ENCODE measurements at regions not wholly inside any gene's neighbourhood (a gene's known extent, or its start where the extent isn't known, plus 50 kb on each side); places are given as distances from the start of the nearest gene placed in this dataset.

DNA sequence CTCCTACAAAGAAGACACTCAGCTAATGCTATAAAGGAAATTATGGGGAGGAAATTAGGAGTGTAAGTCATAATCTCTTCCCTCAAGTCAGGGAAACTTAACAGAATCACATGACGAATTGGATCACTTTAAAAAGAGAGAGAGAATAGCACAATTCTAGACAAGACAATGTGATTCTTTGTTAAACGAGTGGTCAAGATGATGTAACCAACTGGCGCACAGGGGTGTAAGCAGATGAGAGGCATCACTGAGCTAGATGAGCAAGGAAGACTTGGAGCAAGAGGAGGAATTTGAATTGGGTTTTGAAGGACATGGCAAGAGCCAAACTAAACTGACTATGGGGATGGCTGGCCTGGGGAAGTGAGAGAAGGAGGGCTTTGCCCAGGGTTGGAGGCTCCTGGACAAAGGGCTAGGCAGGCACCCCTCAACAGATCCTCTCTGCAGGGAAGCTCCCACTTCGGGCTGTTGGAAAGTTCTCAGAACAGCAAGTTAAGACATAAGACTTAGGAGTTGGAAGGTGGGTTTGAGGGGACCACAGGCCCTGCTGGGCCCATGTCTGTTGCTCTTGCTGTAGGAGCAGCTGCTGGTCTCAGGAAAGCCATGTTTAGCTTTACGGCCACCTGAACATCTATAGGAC, 123.9 kb upstream of the GRIK3 start:
- TF ChIP-seq POLR2A (IDR thresholded peaks at IDR 0.05; ENCODE audit: low read length), result no peak
- TF ChIP-seq GATA1 (IDR thresholded peaks at IDR 0.05; ENCODE audit: low read depth, low read length), result no peak

DNA sequence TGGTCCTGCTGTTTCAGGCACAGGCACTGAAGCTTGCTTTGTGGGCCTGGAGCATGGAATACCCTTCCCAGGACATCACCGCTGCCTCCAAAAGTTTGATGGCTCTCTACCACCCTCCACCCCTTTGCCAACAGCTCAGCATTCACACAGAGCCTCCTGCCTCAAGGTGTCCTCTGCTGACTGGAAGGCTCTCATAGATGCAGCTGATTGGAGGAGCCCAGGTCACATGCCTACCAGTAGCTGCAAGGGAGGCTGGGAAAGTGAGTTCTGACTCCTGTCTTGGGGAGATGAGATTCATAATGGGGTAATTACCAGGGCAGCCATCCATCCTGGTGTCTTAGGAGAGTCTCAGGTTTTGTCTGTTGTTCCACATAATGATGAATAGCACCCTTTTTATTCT, 124.8 kb upstream of the GRIK3 start:
- TF ChIP-seq POLR2A (IDR thresholded peaks at IDR 0.05; ENCODE audit: low read length), result no peak
- DNase-seq, result peak in 1 of 2 experiments; percentile 4

More for the DNA sequence above, 123.9 kb upstream of the GRIK3 start:
- no peak for DNase-seq

DNA sequence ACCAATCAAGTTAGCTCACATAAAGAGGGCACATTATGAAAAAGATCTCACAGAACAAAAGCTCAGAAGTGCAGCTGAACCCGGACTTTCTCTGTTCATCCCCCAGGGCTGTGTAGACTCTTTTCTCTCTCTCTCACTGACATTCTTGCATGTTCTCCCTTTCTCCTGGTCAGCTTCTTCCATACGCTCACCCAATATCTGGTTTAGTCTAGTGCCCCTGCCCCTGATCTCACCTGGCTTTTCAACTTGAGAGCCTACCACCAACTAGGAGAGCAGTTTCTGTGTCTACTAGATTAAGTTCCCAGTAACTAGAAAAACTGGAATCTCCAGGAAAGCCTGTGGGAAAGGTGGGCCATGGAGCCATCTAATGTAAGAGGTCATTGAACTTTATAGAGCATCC, 126.9 kb upstream of the GRIK3 start:
- no peak for TF ChIP-seq POLR2A (IDR thresholded peaks at IDR 0.05; ENCODE audit: low read length)
- no peak for TF ChIP-seq GATA1 (IDR thresholded peaks at IDR 0.05; ENCODE audit: low read depth, low read length)
- DNase-seq, result no peak

DNA sequence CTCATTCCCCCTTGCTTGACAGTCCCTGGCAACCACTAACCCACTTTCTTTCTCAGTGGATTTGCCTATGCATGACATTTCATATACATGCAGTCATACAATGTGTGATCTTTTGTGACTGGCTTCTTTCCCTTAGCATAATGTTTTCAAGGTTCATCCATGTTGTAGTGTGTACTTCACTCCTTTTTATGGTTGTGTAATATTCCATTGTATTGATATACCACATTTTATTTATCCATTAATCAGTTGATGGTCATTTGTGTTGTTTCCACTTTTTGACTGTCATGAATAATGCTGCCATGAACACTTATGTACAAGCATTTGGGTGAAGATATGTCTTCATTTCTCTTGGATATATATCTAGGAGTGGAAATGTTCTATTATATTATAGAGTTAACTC, 127.7 kb upstream of the GRIK3 start:
- no peak for DNase-seq
- no peak for TF ChIP-seq GATA1 (IDR thresholded peaks at IDR 0.05; ENCODE audit: low read depth, low read length)
- no peak for TF ChIP-seq POLR2A (IDR thresholded peaks at IDR 0.05; ENCODE audit: low read length)

DNA sequence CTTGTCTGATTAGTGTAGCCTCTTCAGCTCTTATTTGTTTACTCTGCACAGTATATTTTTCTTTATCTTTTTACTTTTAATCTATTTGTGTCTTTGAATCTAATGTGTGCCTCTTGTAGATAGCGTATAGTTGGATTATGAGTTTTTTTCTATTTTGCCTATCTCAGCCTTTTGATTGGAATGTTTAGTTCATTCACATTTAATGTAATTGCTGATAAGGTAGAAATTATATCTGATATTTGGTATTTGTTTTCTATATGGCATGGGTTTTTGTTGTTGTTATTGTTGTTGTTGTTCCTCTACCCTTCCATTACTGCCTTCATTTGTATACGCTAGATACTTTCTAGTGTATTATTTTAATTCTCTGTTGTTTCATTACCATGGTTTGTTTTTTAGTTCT, 131.7 kb upstream of the GRIK3 start:
- no peak for DNase-seq
- TF ChIP-seq POLR2A (IDR thresholded peaks at IDR 0.05; ENCODE audit: low read length) (no peak), GATA1 (IDR thresholded peaks at IDR 0.05; ENCODE audit: low read depth, low read length) (no peak)

DNA sequence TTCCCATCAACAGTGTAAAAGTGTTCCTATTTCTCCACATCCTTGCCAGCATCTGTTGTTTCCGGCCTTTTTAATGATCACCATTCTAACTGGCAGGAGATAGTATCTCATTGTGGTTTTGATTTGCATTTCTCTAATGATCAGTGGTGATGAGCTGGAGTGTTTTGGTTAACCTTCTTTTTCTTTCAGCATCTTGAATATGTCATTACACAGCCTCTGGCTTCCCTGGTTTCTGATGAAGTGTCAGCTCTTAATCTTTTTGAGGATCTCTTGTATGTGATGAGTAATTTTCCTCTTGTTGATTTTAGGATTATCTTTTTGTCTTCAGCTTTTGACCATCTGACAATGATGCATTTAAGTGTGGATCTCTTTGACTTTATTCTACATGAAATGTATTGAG, 133.2 kb upstream of the GRIK3 start:
- no peak for DNase-seq
- TF ChIP-seq GATA1 (IDR thresholded peaks at IDR 0.05; ENCODE audit: low read depth, low read length), result no peak
- no peak for TF ChIP-seq POLR2A (IDR thresholded peaks at IDR 0.05; ENCODE audit: low read length)

DNA sequence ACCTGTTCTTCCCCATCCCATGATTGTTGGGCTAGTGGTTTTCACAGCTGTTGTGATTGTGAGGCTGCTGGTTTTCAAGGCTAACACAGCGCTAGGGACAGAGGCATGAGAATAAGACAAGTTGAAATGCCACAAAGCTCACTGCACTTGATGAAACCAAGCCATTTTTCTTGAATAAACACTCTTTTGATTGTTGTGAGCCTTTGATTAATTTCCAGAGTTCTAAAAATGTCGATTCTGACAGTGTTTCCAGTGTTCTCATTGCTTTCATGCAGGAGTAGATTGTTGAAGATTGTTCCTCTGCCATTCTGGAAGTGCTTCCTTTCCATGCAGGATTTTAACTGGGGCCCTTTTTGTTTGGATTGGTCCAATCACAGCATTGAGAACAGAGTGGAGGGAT, 134.9 kb upstream of the GRIK3 start:
- TF ChIP-seq POLR2A (IDR thresholded peaks at IDR 0.05; ENCODE audit: low read length), result no peak
- TF ChIP-seq GATA1 (IDR thresholded peaks at IDR 0.05; ENCODE audit: low read depth, low read length), result no peak
- DNase-seq, result no peak

DNA sequence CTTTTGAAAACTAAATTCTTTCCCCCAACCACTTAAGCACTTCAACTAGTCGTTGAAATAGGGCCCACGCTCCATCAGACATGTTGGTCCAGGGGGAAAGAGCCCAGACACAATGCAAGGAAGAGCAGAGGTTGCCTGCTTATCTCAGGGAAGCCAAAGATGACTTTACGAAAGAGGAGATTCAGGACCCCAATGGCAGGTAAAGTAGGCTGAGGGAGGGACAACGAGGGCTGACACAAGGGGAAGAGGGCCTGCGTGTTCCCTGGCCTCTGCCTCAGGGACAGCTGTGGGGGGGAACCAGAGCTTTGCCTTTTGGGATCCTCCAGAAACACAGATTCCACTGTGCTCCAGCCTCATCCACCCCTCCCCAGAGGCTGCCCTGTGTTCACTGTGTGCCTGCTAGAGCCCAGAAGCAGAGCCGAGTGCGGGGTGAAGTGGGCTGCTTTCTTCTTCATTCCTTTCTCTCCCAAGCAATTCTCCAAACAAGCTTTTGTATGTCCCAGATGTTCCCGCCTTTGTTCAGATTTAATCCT, 135.5 kb upstream of the GRIK3 start:
- DNase-seq, result no peak
- TF ChIP-seq GATA1 (IDR thresholded peaks at IDR 0.05; ENCODE audit: low read depth, low read length), result no peak
- no peak for TF ChIP-seq POLR2A (IDR thresholded peaks at IDR 0.05; ENCODE audit: low read length)

DNA sequence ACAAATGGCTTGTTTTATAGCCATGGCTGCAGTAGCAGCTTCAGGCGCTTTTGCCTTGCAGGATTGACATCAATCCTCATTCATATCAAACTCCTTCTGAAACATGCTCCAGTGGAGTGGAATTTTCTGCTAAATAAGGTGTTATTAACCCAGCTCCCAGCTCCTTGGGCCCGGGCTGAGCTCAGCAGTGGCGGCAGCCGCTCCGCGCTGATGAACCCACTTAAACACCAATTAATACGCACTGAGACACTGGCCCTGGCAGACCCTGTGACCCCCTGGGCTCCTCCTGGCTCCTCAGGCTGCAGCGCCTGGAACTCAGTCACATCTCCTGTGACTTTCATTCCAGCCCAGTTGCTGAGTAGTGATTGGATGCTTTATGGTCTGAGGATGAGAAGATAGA, 137.4 kb upstream of the GRIK3 start:
- TF ChIP-seq GATA1 (IDR thresholded peaks at IDR 0.05; ENCODE audit: low read depth, low read length) (no peak), POLR2A (IDR thresholded peaks at IDR 0.05; ENCODE audit: low read length) (no peak)
- DNase-seq, result no peak

DNA sequence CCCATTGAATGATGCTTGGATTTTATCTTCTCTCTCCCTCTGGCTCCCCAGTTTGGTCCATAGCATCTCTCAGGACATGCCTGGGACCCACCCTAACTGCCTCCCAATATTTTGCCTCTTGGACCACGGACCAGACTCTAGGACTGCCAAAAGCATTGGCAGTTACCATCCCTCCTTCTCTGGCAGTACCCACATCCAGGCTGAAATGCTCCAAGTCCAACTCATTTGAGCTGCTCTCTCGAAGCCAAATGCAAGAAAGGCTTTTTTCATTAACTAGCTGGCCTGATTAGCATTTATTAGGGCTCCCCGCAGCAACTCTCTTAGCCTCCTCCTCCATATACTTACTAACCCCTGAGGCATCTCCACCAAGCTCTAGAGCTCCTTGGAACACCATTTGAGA, 140.0 kb upstream of the GRIK3 start:
- TF ChIP-seq GATA1 (IDR thresholded peaks at IDR 0.05; ENCODE audit: low read depth, low read length), result no peak
- no peak for TF ChIP-seq POLR2A (IDR thresholded peaks at IDR 0.05; ENCODE audit: low read length)
- DNase-seq, result no peak

DNA sequence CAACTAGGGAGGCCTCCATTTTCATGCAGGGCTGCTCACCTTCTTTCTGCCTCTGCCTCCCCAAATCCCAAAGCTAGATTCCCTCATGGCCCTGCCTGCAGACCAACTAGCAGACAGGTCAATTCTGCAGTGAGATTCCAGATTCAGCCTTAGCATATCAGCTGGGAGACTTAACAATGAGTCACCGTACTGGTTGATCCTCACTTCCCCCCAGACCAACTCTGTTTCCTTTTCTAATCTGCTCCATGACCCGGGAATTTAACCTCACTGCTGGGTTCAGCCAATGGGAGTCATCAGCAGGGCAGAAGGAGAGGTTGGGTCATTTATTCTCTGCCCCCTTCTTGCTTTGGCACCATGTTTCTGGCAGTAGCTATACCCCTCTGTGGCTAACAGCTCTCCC, 140.6 kb upstream of the GRIK3 start:
- TF ChIP-seq POLR2A (IDR thresholded peaks at IDR 0.05; ENCODE audit: low read length) (no peak), GATA1 (IDR thresholded peaks at IDR 0.05; ENCODE audit: low read depth, low read length) (no peak)
- no peak for DNase-seq

DNA sequence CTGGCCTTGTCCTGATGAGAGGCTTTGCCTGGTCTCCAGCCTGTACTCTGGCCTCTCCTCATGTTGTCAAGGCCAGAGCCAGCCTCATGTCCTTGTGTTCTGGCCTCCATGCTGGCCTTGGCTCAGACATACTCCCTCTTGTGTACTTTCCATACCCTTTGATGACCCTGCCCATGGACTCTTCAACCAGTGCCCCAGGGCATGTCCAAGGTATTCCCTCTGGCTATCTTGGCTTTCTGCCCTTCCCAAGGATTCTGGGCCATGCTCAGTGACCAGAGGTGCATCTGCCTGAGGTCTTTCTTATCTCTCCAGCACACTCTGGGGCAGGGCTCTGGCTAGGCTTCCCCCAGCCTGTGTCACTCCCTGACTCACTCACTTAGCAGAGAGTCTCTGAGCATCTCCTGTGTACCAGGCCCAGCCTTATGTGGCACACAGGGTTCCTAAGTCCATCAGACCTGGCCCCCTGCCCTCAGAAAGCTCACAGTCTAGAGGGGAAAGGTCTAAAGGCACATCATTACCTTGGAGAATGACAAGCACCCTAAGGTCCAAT, 141.4 kb upstream of the GRIK3 start:
- DNase-seq, result peak; percentile 9 to 36

DNA sequence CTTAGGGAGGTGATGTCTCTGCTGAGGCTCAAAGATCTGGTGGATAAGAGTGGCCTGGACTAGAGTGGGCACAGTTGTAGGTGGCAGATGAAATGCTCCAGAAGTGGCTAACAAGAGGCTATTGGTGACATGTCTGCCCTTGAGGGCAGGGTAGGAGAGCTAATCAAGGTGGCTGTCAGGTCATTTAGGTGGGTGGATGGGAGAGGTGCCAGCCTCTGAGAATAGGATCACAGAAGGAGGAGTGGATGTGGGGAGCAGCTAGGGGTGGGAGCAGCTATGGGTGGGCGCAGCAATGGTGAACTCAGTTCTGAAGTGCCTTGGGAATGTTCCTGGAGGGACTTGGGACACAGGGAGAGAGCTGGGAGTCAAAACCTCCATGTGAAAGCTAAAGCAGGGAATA, 142.0 kb upstream of the GRIK3 start:
- TF ChIP-seq GATA1 (IDR thresholded peaks at IDR 0.05; ENCODE audit: low read depth, low read length) (no peak), POLR2A (IDR thresholded peaks at IDR 0.05; ENCODE audit: low read length) (no peak)
- DNase-seq, result no peak

More for the DNA sequence above, 141.4 kb upstream of the GRIK3 start:
- no peak for TF ChIP-seq POLR2A (IDR thresholded peaks at IDR 0.05; ENCODE audit: low read length)
- TF ChIP-seq GATA1 (IDR thresholded peaks at IDR 0.05; ENCODE audit: low read depth, low read length), result no peak

DNA sequence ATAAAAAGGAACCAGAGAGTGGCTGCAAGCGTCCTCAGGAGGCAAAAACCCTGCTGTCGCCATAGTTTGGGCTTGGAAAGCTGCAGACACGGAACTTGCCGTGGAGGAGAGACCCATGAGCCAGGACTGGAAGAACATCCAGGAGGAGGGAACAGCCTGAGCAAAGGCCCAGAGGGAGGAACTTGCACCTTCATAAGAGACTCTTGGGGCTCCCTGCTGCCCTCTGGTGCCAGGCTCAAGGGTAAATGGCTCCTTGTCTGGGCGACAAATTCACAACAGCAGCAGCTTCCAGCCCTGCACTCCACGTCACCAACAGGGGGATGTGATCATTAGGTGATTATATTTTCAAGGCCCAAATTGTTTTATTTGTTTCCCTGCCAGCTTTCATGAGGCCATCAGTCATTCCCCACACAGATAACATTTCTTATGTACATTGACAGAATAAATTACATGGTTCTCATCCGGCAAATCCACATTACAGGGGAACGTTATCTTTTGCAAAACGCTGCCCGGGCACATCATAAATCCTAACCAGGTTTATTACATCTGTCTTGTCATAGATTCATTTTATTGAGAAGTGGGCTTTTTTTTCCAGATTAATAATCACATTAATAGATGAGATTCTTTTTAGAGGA, 143.0 kb upstream of the GRIK3 start:
- DNase-seq, result peak; percentile 27 to 50
- TF ChIP-seq GATA1 (IDR thresholded peaks at IDR 0.05; ENCODE audit: low read depth, low read length) (no peak), POLR2A (IDR thresholded peaks at IDR 0.05; ENCODE audit: low read length) (no peak)

DNA sequence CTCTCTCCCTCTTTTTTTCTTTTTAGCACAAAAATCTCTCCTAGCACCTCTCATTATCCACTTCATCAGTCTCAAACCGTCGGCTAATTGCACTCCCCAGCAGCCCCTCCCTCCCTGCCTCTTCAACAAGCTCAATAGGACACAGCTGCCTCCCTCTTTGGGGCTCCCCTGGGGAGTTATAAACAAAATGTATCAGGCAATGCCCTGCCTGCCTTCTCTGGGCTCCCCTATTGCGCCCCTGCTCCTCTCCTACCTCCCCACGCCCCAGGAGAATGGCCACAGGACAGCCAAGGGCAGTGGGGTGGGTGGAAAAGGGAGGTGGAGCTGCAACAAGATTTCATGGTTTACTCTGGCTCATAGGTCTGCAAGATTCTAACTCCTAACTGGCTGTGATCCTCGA, 147.1 kb upstream of the GRIK3 start:
- TF ChIP-seq GATA1 (IDR thresholded peaks at IDR 0.05; ENCODE audit: low read depth, low read length), result no peak
- TF ChIP-seq POLR2A (IDR thresholded peaks at IDR 0.05; ENCODE audit: low read length), result no peak
- DNase-seq, result no peak

All from erythroblast (primary cell).